ENCODE measurements at regions not wholly inside any gene's neighbourhood (a gene's known extent, or its start where the extent isn't known, plus 50 kb on each side); places are given as distances from the start of the nearest gene placed in this dataset.

GRCh38 chr11:97814325-97814959 is 1206.3 kb upstream of the CNTN5 start:
- H3K4me3 Mint-ChIP-seq (ENCODE audit: unreplicated experiment): no peak overlapping the region
- peaks cover 2% of the 10 kb centered on the region for H3K9me3 Mint-ChIP-seq (ENCODE audit: unreplicated experiment)
- TF ChIP-seq, protein P1, sequence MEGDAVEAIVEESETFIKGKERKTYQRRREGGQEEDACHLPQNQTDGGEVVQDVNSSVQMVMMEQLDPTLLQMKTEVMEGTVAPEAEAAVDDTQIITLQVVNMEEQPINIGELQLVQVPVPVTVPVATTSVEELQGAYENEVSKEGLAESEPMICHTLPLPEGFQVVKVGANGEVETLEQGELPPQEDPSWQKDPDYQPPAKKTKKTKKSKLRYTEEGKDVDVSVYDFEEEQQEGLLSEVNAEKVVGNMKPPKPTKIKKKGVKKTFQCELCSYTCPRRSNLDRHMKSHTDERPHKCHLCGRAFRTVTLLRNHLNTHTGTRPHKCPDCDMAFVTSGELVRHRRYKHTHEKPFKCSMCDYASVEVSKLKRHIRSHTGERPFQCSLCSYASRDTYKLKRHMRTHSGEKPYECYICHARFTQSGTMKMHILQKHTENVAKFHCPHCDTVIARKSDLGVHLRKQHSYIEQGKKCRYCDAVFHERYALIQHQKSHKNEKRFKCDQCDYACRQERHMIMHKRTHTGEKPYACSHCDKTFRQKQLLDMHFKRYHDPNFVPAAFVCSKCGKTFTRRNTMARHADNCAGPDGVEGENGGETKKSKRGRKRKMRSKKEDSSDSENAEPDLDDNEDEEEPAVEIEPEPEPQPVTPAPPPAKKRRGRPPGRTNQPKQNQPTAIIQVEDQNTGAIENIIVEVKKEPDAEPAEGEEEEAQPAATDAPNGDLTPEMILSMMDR (IDR thresholded peaks at IDR 0.05; ENCODE audit: insufficient read depth in 1 of 2, low read depth in 1 of 2, low read length in 1 of 2, severe bottlenecking in 1 of 2, unreplicated experiment in 1 of 2): no peak
- H3K4me3 ChIP-seq (ENCODE audit: low read depth, low read length): no peak overlapping the region
- ChIA-PET CTCF (no interaction called here), POLR2A (no interaction called here)
- H3K27me3 ChIP-seq (replicated peaks; ENCODE audit: control insufficient read depth, insufficient read depth, low read length): no peaks in the 10 kb centered on the region
- no peaks in the 10 kb centered on the region for H3K9me3 ChIP-seq
- H3K27ac Mint-ChIP-seq (ENCODE audit: unreplicated experiment): no peak overlapping the region
- intact Hi-C loops (cut with micrococcal nuclease; ENCODE audit: unreplicated experiment): no loop called here
- H3K4me1 Mint-ChIP-seq (ENCODE audit: low read depth, unreplicated experiment): no peaks in the 10 kb centered on the region
- no peaks in the 10 kb centered on the region for H3K4me1 ChIP-seq
- no peaks in the 10 kb centered on the region for H3K36me3 ChIP-seq (ENCODE audit: control insufficient read depth, insufficient read depth, low read length)
- no peak for DNase-seq
- H3K27me3 Mint-ChIP-seq (ENCODE audit: insufficient read depth, unreplicated experiment): no peaks in the 10 kb centered on the region
- BruUV-seq (replicated peaks): no TSS peak
- H3K36me3 Mint-ChIP-seq (ENCODE audit: insufficient read depth, unreplicated experiment): no peaks in the 10 kb centered on the region

GRCh38 chr11:97815667-97816066 is 1205.1 kb upstream of the CNTN5 start:
- no peaks in the 10 kb centered on the region for H3K36me3 Mint-ChIP-seq (ENCODE audit: insufficient read depth, unreplicated experiment)
- H3K4me3 Mint-ChIP-seq (ENCODE audit: unreplicated experiment): no peak overlapping the region
- H3K27me3 ChIP-seq (replicated peaks; ENCODE audit: control insufficient read depth, insufficient read depth, low read length): no peaks in the 10 kb centered on the region
- no peaks in the 10 kb centered on the region for H3K4me1 ChIP-seq
- H3K9me3 Mint-ChIP-seq (ENCODE audit: unreplicated experiment): no peaks in the 10 kb centered on the region
- no peak overlapping the region for H3K4me3 ChIP-seq (ENCODE audit: low read depth, low read length)
- ChIA-PET POLR2A (no interaction called here), CTCF (no interaction called here)
- H3K4me1 Mint-ChIP-seq (ENCODE audit: low read depth, unreplicated experiment): no peaks in the 10 kb centered on the region
- BruUV-seq (replicated peaks): no TSS peak
- TF ChIP-seq, protein P1 (IDR thresholded peaks at IDR 0.05; ENCODE audit: insufficient read depth in 1 of 2, low read depth in 1 of 2, low read length in 1 of 2, severe bottlenecking in 1 of 2, unreplicated experiment in 1 of 2): no peak
- H3K27me3 Mint-ChIP-seq (ENCODE audit: insufficient read depth, unreplicated experiment): no peaks in the 10 kb centered on the region
- H3K9me3 ChIP-seq: no peaks in the 10 kb centered on the region
- DNase-seq: no peak
- H3K27ac Mint-ChIP-seq (ENCODE audit: unreplicated experiment): no peak overlapping the region
- no peaks in the 10 kb centered on the region for H3K36me3 ChIP-seq (ENCODE audit: control insufficient read depth, insufficient read depth, low read length)
- intact Hi-C loops (cut with micrococcal nuclease; ENCODE audit: unreplicated experiment): no loop called here

GRCh38 chr11:97832451-97832850 is 1188.3 kb upstream of the CNTN5 start:
- H3K4me3 Mint-ChIP-seq (ENCODE audit: unreplicated experiment): no peak overlapping the region
- Histone ChIP-seq H3K4me1 (no peaks in the 10 kb centered on the region), H3K27me3 (replicated peaks; ENCODE audit: control insufficient read depth, insufficient read depth, low read length) (no peaks in the 10 kb centered on the region), H3K4me3 (ENCODE audit: low read depth, low read length) (no peak overlapping the region), H3K9me3 (no peaks in the 10 kb centered on the region), H3K36me3 (ENCODE audit: control insufficient read depth, insufficient read depth, low read length) (no peaks in the 10 kb centered on the region)
- no peaks in the 10 kb centered on the region for H3K36me3 Mint-ChIP-seq (ENCODE audit: insufficient read depth, unreplicated experiment)
- H3K4me1 Mint-ChIP-seq (ENCODE audit: low read depth, unreplicated experiment): no peaks in the 10 kb centered on the region
- DNase-seq: no peak
- H3K9me3 Mint-ChIP-seq (ENCODE audit: unreplicated experiment): no peaks in the 10 kb centered on the region
- no peaks in the 10 kb centered on the region for H3K27me3 Mint-ChIP-seq (ENCODE audit: insufficient read depth, unreplicated experiment)
- TF ChIP-seq, protein P1 (IDR thresholded peaks at IDR 0.05; ENCODE audit: insufficient read depth in 1 of 2, low read depth in 1 of 2, low read length in 1 of 2, severe bottlenecking in 1 of 2, unreplicated experiment in 1 of 2): no peak
- H3K27ac Mint-ChIP-seq (ENCODE audit: unreplicated experiment): no peak overlapping the region
- ChIA-PET CTCF (no interaction called here), POLR2A (no interaction called here)
- no TSS peak for BruUV-seq (replicated peaks)
- intact Hi-C loops (cut with micrococcal nuclease; ENCODE audit: unreplicated experiment): no loop called here
